KBM-7 (cell line): ENCODE measurements at regions not wholly inside any gene's neighbourhood (a gene's known extent, or its start where the extent isn't known, plus 50 kb on each side); places are given as distances from the start of the nearest gene placed in this dataset.

Experiments
- DNase-seq: peaks from one replicate; pipeline ENCODE4 v3.0.0-alpha.2; 2015
- in situ Hi-C: fragments of 300-500 bp; cut with MboI; formaldehyde crosslinking; loops from 2 replicates; pipeline ENCODE4 v1.14.3; 2020; ENCODE audit warnings: low sequenced_read_pairs, low pct_unique_long_range_greater_than_20kb, mixed read lengths

DNA sequence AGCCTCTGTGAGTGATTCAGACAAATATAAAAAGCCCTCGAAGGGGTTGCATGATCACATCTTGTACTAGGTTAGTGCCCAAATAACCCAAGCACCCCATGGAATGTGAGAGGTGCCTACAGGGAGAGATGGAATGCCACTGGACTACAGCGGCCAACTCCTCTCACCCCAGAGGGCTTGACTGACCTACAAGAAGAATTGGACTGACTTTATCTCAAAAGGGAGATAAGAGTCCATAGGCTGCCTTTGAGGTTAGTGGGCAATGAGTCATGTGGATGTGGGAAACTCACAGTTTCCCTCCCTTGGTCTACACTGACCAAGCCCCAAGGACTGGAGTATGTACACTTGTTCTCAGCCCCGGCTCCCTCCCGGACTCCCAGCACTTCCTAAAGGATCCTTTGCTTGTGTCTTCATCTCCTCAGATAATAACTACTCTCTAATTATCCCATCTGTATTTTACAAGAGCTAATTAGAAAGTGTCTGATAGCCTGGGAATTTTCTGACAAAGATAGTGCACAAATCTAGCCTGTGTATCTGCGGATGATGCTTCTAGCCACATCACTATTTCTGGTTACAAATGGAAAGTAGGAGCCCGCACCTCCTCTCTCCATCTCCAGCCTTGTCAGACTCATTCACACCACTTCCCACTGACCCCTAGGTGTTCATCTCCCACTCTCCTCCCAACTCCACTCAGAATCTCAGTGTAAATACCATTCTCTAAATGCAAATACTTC lies 547.8 kb upstream of the TBL1XR1 start:
- no peak for DNase-seq
- in situ Hi-C loops: no loop called here

DNA sequence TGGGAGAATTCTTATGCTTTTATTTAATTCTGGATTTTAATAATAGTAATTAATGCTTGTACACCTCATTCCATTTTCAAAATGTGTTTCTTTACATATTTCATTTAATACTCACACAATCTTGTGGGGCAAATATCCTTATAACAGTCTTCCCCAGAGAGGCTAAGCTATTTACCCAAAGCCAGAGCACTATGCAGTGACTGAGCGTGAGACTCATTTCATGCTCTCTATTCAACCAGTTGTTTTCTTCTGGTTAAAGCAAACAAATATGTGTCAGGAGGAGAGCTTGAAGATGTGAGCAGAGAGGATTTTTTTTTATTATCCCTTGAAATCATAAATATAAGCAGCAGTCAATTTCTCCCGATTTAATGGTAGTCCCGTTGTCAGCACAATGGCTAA lies 548.3 kb upstream of the TBL1XR1 start:
- no peak for DNase-seq
- in situ Hi-C loops: no loop called here

DNA sequence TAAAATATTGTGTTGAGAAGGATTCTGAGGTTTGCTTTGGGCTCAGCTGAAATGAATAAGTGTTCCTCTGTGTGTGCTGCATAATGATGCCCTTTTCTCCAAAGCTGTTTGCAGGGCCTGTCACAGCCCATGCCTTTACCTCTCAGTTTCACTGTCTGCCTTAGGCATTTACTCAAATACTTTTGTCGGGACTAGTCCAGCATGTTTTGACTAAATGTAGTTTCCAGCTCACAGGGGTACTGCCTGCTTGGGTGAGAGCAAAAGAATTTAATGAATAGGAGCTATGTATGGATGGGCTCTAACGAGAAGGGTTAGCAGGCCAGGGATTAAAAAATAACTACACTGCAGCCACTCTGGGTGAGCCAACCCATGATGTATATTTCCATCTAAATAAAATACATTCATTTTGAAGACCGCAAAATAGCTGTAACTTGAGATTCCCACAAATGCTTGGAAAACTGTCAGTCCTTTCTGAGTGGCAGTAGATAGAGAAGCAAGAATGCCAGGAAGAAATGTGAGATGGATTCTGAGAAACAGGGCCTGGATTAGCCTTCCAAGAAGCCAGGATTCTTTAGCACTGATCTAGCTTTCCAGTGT lies 549.2 kb upstream of the TBL1XR1 start:
- no peak for DNase-seq
- in situ Hi-C loops: no loop called here

DNA sequence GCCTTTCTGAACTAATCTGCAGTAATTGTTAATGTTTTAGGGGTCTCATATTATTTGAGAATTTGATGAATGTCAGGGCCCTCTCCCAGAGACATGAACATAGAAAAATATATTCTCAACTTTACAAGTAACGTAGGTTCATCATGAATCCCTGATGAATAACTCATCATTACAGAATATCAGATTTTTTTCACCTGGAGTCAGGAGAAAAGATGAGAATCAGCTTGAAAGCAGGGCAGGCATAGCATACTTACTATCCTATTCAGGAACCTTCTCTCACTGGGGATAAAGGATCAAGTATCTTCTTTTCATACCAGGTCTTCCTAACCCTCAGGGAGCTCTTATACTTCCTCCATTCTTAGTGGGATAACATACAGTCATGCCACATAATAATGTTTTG lies 552.6 kb upstream of the TBL1XR1 start:
- in situ Hi-C loops: no loop called here
- no peak for DNase-seq

DNA sequence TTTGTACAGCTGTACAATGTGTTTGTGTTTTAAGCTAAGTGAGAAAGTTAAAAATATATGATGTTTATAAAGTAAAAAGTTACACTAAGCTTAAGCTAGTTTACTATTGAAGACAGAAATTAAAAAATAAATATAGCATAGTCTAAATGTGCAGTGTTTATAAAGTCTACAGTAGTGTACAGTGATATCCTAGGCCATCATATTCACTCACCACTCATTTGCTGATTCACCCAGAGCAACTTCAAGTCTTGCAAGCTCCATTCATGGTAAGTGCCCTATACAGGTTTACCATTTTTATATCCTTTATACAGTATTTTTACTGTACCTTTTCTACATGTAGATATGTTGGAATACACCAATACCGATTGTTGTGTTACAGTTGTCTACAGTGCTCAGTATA lies 553.2 kb upstream of the TBL1XR1 start:
- in situ Hi-C loops: no loop called here
- DNase-seq: no peak

DNA sequence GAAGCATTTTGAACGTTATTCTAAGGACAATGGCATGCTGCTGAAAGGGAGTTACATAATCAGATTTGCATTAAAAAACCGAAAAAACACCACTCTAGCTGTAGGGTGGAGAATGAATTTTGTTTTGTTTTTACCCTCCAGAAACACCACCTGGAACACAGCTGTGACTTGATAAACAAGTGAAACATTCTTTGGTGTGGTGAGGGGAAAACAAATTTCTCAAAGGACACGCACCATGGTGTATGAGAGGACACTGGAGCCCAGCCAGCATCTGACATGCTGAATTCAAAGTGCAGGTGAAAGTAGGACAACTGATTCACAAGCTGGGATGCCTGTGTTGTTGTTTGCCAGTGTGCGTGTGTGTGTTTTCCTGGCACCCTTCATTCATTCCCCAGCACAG lies 554.5 kb upstream of the TBL1XR1 start:
- in situ Hi-C loops: no loop called here
- no peak for DNase-seq

DNA sequence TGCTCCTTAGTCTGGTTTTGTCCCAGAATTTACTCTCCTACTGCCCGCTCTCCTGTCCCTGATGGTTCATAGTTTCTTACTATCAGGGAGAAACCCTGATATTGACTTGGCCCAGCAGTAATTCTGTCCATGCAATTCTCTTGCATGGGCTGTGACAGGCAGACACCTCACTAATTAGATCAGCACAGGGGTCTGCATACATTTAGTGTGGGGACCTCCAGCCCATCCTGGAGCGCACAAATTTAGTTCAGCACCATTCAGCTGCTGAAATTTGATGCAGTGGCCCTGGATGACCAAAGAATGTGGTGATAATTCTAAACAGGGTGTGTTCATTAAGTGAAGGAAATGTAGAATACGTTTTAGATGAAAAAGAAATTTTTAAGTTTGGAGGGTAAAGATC lies 555.5 kb upstream of the TBL1XR1 start:
- in situ Hi-C loops: no loop called here
- no peak for DNase-seq

DNA sequence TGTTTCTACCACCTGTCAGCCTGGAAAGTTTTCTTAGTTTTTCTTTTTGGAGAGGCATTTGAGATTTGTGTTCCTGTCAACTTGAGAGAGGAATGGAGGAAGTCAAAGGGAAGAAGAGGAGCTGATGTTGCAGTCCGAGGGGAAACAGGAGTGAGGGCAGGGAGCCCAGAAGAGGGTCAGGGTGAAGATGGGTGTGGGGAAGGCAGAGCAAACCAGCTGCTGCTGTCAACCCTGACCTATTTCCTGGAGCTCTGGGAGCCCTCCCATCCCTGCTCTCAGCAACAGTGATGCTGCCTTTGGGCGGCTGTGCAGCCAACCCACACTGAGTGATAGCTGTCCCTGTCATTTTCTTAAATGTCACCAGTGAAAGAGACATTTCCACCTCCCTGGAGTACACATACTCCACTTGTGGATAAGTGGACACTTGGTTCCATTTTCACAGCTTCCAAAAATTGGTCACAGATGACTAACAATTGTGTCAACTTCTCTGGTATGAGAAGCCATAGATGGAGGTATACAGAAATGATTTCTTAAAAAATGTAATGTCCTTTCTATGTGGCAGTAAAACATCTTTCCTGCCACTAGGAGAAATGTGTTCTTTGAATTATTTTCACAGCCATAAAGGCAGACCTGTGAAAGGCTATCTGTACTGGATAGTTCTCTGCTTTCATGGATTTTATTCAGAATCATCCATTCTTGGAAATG lies 556.3 kb upstream of the TBL1XR1 start:
- in situ Hi-C loops: no loop called here
- no peak for DNase-seq

DNA sequence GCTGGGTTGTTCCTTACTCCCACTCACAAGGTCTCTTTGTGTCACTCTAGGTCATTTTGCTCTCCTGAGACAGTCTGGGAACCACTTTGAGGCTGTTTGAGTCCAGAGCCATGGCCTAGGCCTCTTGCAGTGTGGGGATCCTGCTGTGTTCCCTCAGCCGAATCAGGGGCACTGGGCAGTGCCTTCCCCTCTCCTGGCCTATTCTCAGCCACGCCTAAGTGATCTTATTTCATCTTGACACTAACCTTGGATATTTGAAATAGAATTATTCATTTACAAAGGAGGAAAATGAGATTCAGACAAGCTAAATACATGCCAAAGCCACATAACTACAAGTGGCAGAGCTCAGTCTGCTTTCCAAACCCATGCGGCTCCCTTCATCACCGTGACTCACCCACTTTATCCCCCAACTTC lies 557.2 kb upstream of the TBL1XR1 start:
- DNase-seq: no peak
- in situ Hi-C loops: no loop called here

DNA sequence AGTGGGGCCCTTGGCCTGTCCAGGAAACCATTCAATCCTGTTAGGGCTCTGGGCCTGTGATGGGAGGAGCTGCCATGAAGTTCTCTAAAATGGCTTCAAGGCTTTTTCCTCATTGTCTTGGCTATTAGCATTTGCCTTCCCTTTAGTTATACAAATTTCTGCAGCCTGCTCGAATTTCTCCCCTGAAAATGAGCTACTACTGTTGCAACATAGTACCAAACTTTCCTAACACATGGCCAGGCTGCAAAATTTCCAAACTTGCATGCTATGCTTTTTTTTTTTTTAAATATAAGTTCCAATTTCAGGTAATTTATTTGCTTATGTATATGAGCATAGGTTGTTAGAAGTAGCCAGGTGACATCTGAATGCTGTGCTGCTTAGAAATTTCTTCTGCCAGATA lies 560.8 kb upstream of the TBL1XR1 start:
- in situ Hi-C loops: no loop called here

DNA sequence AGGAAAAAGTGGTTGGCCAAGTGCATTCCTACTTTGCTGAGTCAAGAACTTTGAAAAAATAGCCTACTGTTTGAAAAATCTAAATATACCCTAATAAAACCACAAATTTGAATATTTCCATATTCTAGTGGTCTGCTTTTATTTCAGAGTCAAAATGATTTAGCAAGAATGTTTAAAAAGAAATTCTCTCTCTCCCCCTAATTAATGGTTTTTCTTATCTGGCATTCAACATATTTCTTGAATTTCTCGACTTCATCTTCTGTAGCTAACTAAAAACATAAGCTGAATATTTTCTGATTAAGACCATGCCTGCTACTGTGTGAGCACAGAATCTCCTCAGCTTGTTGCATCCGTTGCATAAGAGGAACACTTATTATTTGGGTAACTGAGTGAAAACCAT lies 563.5 kb upstream of the TBL1XR1 start:
- DNase-seq: no peak

More for the DNA sequence above, 560.8 kb upstream of the TBL1XR1 start:
- no peak for DNase-seq

DNA sequence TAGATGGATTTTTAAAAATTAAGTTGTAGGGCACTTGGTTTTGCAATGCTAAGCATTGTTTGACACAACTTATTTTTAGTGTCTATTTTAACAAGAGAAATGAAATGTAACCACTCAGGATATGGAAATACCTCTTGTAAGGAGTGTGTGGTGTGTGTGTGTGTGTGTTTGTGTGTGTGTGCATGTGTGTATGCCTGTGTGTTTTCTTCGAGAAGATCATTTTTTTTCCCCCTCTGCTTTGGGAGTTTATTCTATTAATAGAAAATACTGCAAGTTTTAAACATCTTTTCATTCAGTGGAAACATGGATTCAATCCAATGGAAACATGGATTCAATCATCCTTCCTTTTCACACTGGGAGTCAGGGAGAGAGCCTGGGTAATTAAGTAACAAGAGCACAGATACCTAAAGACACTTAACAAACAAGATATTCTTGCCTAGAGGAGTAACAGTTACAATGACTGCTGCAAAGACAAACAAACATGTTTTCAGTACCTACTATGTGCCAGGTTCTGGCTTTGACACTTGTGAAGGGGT lies 567.2 kb upstream of the TBL1XR1 start:
- DNase-seq: no peak
- in situ Hi-C loops: no loop called here

More for the DNA sequence above, 563.5 kb upstream of the TBL1XR1 start:
- in situ Hi-C loops: no loop called here

DNA sequence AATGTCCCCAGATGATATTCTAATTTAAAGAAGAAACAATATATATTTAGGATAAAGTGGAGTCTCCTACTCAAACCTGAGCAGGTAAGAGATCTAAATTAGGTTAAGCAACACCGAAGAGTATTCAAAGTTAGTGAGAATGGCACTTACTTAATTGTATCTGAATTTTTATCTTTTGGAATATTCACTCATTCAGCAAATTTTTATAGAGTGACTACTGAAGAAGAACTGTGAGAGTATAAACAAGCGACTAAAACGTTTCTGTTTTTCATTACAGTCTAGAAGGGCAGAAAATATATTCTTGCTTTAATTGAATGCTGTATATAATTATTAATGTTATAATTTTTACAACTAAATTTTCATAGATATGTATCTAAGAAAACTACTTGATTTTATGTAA lies 567.7 kb upstream of the TBL1XR1 start:
- in situ Hi-C loops: no loop called here
- no peak for DNase-seq

DNA sequence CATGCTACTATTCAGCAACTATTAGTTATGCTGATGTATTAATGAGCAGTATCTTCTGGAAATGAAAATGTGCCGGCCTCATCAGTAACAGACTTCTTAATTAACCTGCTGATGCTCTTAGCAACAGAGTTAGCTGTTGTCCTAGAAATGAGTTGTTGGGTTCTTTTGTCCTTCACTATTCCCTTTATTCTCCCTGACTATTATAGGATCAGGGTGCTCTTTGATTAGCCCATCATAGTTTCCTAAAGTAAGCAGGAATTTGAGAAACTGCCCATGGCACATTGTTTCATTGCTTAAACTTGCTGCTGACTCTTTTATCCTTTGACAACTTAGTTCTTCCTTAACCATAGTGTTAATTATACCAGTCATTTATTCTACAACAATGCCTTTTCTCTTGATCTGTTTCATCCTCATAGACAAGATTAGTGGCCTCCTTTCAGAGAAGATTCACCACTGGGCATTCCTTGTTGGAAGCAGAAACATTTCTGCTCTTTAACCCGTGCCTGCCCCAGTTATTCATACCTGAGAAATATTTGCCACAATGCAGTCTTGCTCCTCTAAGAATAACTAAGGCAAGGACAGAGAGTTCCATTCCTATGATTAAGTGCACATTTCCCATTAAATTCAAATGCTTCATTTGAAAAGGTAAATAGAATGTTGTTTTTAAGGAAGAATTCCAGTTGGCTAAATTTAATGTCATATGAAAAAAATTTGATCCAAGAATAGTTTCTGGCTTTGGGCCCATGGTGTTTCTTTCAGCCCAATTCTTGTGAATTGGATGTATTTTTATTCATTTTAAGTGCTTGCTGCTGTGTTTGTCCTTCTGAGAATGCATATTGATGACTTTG lies 573.3 kb upstream of the TBL1XR1 start:
- in situ Hi-C loops: no loop called here

DNA sequence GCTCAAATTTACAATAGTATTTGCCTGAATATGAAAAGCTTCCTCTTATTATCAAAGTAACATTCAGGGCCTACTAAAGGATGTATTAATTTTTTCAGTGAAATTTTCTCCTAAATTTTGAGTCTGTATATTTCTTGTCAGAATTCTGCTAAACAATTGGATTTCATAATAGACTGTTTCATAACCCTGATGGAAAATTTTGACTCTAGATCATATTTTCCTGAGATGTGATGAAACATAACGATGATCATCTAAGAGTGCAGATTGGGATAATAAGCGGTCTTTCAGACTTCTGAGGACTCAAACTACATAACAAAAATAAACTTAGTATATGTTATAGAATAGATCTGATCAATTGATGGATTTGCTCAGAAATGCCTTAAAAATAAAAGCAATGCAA lies 574.5 kb upstream of the TBL1XR1 start:
- in situ Hi-C loops: no loop called here
- no peak for DNase-seq

More for the DNA sequence above, 573.3 kb upstream of the TBL1XR1 start:
- no peak for DNase-seq

DNA sequence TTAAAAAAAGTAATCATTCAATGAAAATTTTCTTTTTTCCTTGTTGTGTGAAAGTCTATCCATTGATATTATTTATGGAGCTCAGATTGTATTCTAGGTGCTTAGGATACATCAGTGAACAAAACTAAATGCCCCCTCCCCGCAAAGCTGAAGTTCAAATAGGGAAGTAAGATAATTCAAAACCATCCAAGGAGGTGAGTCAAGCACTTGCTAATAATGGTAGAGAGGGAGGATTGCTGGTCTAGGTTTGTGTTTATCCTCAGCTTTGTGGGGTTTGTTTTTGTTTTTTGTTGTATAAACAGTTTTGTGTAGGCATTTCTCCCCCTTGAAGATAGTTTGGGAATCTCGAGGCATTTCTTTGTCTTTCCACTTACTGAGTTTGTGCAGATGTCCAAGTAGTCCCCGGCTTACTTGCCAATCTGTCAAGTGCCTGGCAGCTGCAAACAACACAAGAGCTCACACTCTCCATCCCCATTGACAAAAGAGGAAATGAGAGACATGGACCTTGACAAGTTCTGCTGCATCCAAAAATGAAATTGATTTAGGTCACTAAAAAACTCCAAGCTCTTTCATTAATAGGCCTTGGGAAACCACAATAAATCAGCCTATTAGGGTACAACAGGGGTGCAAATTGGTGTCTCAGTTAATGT lies 575.8 kb upstream of the TBL1XR1 start:
- peak; percentile 19 for DNase-seq
- in situ Hi-C loops: no loop called here

DNA sequence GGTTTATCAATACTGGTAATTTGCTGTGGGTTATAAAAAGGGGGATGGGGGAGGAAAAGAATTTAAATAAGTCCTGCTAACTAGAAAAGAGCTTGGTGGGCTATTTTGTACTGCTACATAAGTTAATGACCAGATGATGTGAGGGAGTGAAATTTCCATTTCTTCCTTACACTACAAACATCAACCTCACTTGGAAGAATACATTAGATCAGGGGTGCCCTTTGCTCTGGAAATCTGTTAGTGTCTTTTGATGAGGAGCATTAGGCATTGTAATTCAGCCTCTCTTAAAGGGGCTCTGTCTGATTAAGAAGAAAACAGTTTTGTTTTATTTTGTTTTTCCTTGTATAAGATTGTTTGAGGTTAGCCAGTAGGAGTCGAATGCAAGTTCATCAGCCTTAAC lies 576.4 kb upstream of the TBL1XR1 start:
- in situ Hi-C loops: no loop called here
- DNase-seq: no peak

DNA sequence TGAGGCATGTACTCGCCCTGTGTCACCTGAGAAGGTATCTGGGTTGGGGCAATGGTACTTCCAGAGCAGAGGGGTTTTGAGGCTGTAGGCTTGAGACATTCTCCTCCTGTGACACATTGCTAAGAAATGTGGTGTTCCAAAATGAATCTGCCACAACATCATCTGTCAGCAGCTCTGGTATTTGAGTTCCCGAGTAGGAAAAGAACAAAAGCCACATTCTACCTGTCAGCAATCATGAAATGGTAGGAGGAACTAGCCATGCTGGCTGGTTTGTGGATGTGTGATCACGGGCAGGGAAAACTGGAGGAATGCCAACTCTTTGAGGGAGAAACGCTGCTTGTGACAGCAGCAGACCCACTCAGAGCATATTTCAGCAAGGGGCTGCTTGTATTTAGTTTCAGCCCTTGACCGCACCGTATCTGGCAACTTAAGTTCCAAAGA lies 579.4 kb upstream of the TBL1XR1 start:
- DNase-seq: no peak
- in situ Hi-C loops: no loop called here

DNA sequence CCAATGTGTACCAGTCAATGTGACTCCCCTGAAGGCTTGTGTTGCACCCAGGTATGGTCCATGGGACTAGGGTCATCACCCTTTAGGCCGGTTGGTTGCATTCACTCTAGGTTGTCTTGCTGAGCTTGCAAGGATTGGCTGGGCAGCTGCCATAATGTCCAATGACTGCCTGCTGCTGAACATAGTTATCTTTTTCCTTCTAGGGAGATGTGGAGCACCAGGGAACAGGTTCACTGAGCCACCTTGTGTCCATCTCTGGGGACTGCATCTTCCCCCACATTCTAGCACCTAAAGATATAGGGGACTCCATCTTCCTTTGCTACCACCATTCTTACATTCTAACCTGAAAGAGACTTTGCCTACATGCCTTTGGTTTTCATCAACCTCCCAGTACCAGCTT lies 580.4 kb upstream of the TBL1XR1 start:
- DNase-seq: peak; percentile 81
- in situ Hi-C loops: no loop called here
